Neuronal stem cell (in vitro differentiated cells): ENCODE measurements at regions not wholly inside any gene's neighbourhood (a gene's known extent, or its start where the extent isn't known, plus 50 kb on each side); places are given as distances from the start of the nearest gene placed in this dataset.

Source experiments
- DNase-seq: peaks from one replicate; pipeline ENCODE4 v3.0.0-alpha.2; 2013; ENCODE audit warnings: low spot score
- H2AFZ ChIP-seq: one replicate; pipeline ENCODE4 v1.6.1; 2013; ENCODE audit warnings: mild to moderate bottlenecking, low read length, inconsistent platforms
- H2AK5ac ChIP-seq: 2 replicates; pipeline ENCODE4 v1.6.1; 2013; ENCODE audit warnings: low read depth, mild to moderate bottlenecking, inconsistent platforms, low read length, moderate library complexity, mixed read lengths
- H2BK120ac ChIP-seq: 2 replicates; pipeline ENCODE4 v1.6.1; 2013; ENCODE audit warnings: low read depth, mild to moderate bottlenecking, inconsistent platforms, low read length, moderate library complexity, mixed read lengths
- H2BK12ac ChIP-seq: one replicate; pipeline ENCODE4 v1.6.1; 2013; ENCODE audit warnings: low read length, inconsistent platforms
- H2BK15ac ChIP-seq: 2 replicates; pipeline ENCODE4 v1.6.1; 2013; ENCODE audit warnings: mild to moderate bottlenecking, low read length, inconsistent platforms, mixed read lengths
- H2BK5ac ChIP-seq: one replicate; pipeline ENCODE4 v1.6.1; 2013; ENCODE audit warnings: inconsistent platforms, mild to moderate bottlenecking, low read length, moderate library complexity
- H3K14ac ChIP-seq: one replicate; pipeline ENCODE4 v1.6.1; 2013; ENCODE audit warnings: low read length, inconsistent platforms
- H3K18ac ChIP-seq: 2 replicates; pipeline ENCODE4 v1.6.1; 2013; ENCODE audit warnings: low read length, inconsistent platforms
- H3K23ac ChIP-seq: 2 replicates; pipeline ENCODE4 v1.6.1; 2013; ENCODE audit warnings: low read depth, mild to moderate bottlenecking, mixed read lengths, low read length, inconsistent platforms; ENCODE audit not compliant: poor library complexity
- H3K27ac ChIP-seq: replicated peaks from 3 replicates; pipeline ENCODE4 v1.5.1; 2013; ENCODE audit warnings: low read length, inconsistent platforms
- H3K27me3 ChIP-seq, 3 experiments: 2 replicates each; pipeline ENCODE4 v1.6.1; 2013; ENCODE audit warnings: low read length in 3 of 3, mild to moderate bottlenecking in 2 of 3, inconsistent platforms in 1 of 3, low read depth in 1 of 3, mixed read lengths in 1 of 3, moderate library complexity in 1 of 3; ENCODE audit not compliant: control insufficient read depth in 3 of 3, insufficient read depth in 3 of 3
- H3K36me3 ChIP-seq, 2 donors: replicated peaks in 1 of 2; 2 replicates each; pipeline ENCODE4 v1.6.1; 2013; ENCODE audit warnings: low read length in 2 of 2; ENCODE audit not compliant: control insufficient read depth in 2 of 2, insufficient read depth in 2 of 2
- H3K4ac ChIP-seq: 2 replicates; pipeline ENCODE4 v1.6.1; 2013; ENCODE audit warnings: inconsistent platforms, mild to moderate bottlenecking, low read length, moderate library complexity
- H3K4me1 ChIP-seq, 2 donors: 1 replicate in 1 of 2; 2 replicates in 1 of 2; pipeline ENCODE4 v1.6.1; 2013; ENCODE audit warnings: low read length in 2 of 2, low read depth in 1 of 2; ENCODE audit not compliant: control insufficient read depth in 2 of 2, insufficient read depth in 1 of 2
- H3K4me2 ChIP-seq: one replicate; pipeline ENCODE4 v1.6.1; 2013; ENCODE audit warnings: mild to moderate bottlenecking, low read length, inconsistent platforms; ENCODE audit not compliant: insufficient read depth, poor library complexity, severe bottlenecking
- H3K4me3 ChIP-seq, 2 donors: 2 replicates each; pipeline ENCODE4 v1.5.1; 2013; ENCODE audit warnings: low read length in 2 of 2, mild to moderate bottlenecking in 2 of 2, inconsistent platforms in 1 of 2, moderate library complexity in 1 of 2
- H3K79me1 ChIP-seq: one replicate; pipeline ENCODE4 v1.6.1; 2013; ENCODE audit warnings: low read depth, mild to moderate bottlenecking, inconsistent platforms, low read length, moderate library complexity
- H3K9ac ChIP-seq: one replicate; pipeline ENCODE4 v1.6.1; 2013; ENCODE audit warnings: mild to moderate bottlenecking, low read depth, low read length, inconsistent platforms; ENCODE audit not compliant: poor library complexity
- H3K9me3 ChIP-seq, 2 donors: replicated peaks in 1 of 2; 2 replicates each; pipeline versions ENCODE3 to v1.6.1; 2013; ENCODE audit warnings: low read length in 2 of 2, mild to moderate bottlenecking in 2 of 2, inconsistent platforms in 1 of 2, low read depth in 1 of 2, mixed read lengths in 1 of 2, moderate library complexity in 1 of 2; ENCODE audit not compliant: control insufficient read depth in 2 of 2, insufficient read depth in 1 of 2
- H4K8ac ChIP-seq: one replicate; pipeline ENCODE4 v1.6.1; 2013; ENCODE audit warnings: low read depth, mild to moderate bottlenecking, inconsistent platforms, low read length, moderate library complexity
- H4K91ac ChIP-seq: one replicate; pipeline ENCODE4 v1.6.1; 2013; ENCODE audit warnings: low read length, low read depth, mild to moderate bottlenecking, inconsistent platforms; ENCODE audit not compliant: poor library complexity
- WGBS, 2 donors: extraction: QIAGEN DNeasy Blood & Tissue Kit; methylation state at CpG; one replicate each; pipeline ENCODE4 v1.1.7; 2013; ENCODE audit warnings: missing lambda C conversion rate in 2 of 2, mixed read lengths in 1 of 2; ENCODE audit not compliant: insufficient read length in 2 of 2, insufficient replicate concordance in 1 of 2; ENCODE audit errors: extremely low coverage in 2 of 2; 5-methylcytosine and 5-hydroxymethylcytosine counted together

GRCh38 chr2:189338115-189338514 is 103.2 kb upstream of the WDR75 start:
- no peak overlapping the region for H2BK15ac ChIP-seq
- H3K9me3 ChIP-seq, result peaks cover 0 to 3% of the 10 kb centered on the region in 2 donors
- no peak overlapping the region for H2BK120ac ChIP-seq
- H3K4me2 ChIP-seq, result no peak overlapping the region
- no peak overlapping the region for H2AFZ ChIP-seq
- H3K27me3 ChIP-seq, result no peaks in the 10 kb centered on the region
- no peak overlapping the region for H3K18ac ChIP-seq
- H3K4ac ChIP-seq, result no peak overlapping the region
- no peak overlapping the region for H3K27ac ChIP-seq
- H2BK5ac ChIP-seq, result no peak overlapping the region
- no peaks in the 10 kb centered on the region for H3K36me3 ChIP-seq
- no peak overlapping the region for H2BK12ac ChIP-seq
- no peak overlapping the region for H3K23ac ChIP-seq
- H4K91ac ChIP-seq, result no peak overlapping the region
- no peak for DNase-seq
- no peaks in the 10 kb centered on the region for H3K4me1 ChIP-seq
- H3K9ac ChIP-seq, result no peak overlapping the region
- H3K79me1 ChIP-seq, result no peaks in the 10 kb centered on the region
- no peak overlapping the region for H4K8ac ChIP-seq
- H3K4me3 ChIP-seq, result no peak overlapping the region
- H2AK5ac ChIP-seq, result no peak overlapping the region
- no CpG with 5 or more reads among the region's 3 CpGs for WGBS, 2 donors
- no peak overlapping the region for H3K14ac ChIP-seq

GRCh38 chr2:189341077-189341476 is 100.2 kb upstream of the WDR75 start:
- H3K27ac ChIP-seq, result no peak overlapping the region
- H3K14ac ChIP-seq, result no peak overlapping the region
- no CpG with 5 or more reads among the region's 1 CpG for WGBS, 2 donors
- no peak overlapping the region for H2BK120ac ChIP-seq
- H3K4me3 ChIP-seq, result no peak overlapping the region
- no peak for DNase-seq
- no peak overlapping the region for H2BK15ac ChIP-seq
- H3K4me1 ChIP-seq, result no peaks in the 10 kb centered on the region
- no peak overlapping the region for H3K18ac ChIP-seq
- H3K23ac ChIP-seq, result no peak overlapping the region
- no peak overlapping the region for H2AFZ ChIP-seq
- no peak overlapping the region for H2BK5ac ChIP-seq
- H3K4me2 ChIP-seq, result no peak overlapping the region
- peaks cover 0 to 4% of the 10 kb centered on the region in 2 donors for H3K9me3 ChIP-seq
- H4K91ac ChIP-seq, result no peak overlapping the region
- no peaks in the 10 kb centered on the region for H3K36me3 ChIP-seq
- no peak overlapping the region for H2AK5ac ChIP-seq
- H3K79me1 ChIP-seq, result no peaks in the 10 kb centered on the region
- no peak overlapping the region for H3K9ac ChIP-seq
- no peak overlapping the region for H3K4ac ChIP-seq
- H3K27me3 ChIP-seq, result no peaks in the 10 kb centered on the region
- no peak overlapping the region for H4K8ac ChIP-seq
- H2BK12ac ChIP-seq, result no peak overlapping the region

- H3K27me3 ChIP-seq, result no peaks in the 10 kb centered on the region
- H2AFZ ChIP-seq, result no peak overlapping the region
- H2AK5ac ChIP-seq, result no peak overlapping the region
These were observed 97.2 kb upstream of the WDR75 start for GRCh38 chr2:189344043-189344442.

GRCh38 chr2:189347540-189347939 is 93.7 kb upstream of the WDR75 start:
- DNase-seq, result no peak
- no CpG with 5 or more reads among the region's 1 CpG for WGBS, 2 donors
- Histone ChIP-seq H2BK15ac (no peak overlapping the region), H3K27me3 (no peaks in the 10 kb centered on the region), H2BK12ac (no peak overlapping the region), H3K79me1 (no peaks in the 10 kb centered on the region), H4K91ac (no peak overlapping the region), H2AK5ac (no peak overlapping the region), H2AFZ (no peak overlapping the region), H3K36me3 (no peaks in the 10 kb centered on the region), H2BK120ac (no peak overlapping the region), H3K18ac (no peak overlapping the region), H3K4ac (no peak overlapping the region), H3K9me3 (peaks cover 0 to 3% of the 10 kb centered on the region in 2 donors), H3K27ac (no peak overlapping the region), H3K4me1 (no peaks in the 10 kb centered on the region), H2BK5ac (no peak overlapping the region), H3K23ac (no peak overlapping the region), H3K4me3 (no peak overlapping the region), H3K9ac (no peak overlapping the region), H4K8ac (no peak overlapping the region), H3K4me2 (no peak overlapping the region), H3K14ac (no peak overlapping the region)

More at GRCh38 chr2:189344043-189344442, 97.2 kb upstream of the WDR75 start:
- no peak overlapping the region for H2BK12ac ChIP-seq
- DNase-seq, result no peak
- no peaks in the 10 kb centered on the region for H3K4me1 ChIP-seq
- no peak overlapping the region for H3K4ac ChIP-seq
- no peaks in the 10 kb centered on the region for H3K36me3 ChIP-seq
- H2BK5ac ChIP-seq, result no peak overlapping the region
- H3K9me3 ChIP-seq, result peaks cover 0 to 6% of the 10 kb centered on the region in 2 donors
- WGBS, 2 donors, result no CpG with 5 or more reads among the region's 2 CpGs
- no peak overlapping the region for H3K27ac ChIP-seq
- H3K23ac ChIP-seq, result no peak overlapping the region
- no peak overlapping the region for H2BK120ac ChIP-seq
- no peaks in the 10 kb centered on the region for H3K79me1 ChIP-seq
- no peak overlapping the region for H4K8ac ChIP-seq
- no peak overlapping the region for H3K18ac ChIP-seq
- no peak overlapping the region for H3K9ac ChIP-seq
- no peak overlapping the region for H3K4me3 ChIP-seq
- no peak overlapping the region for H2BK15ac ChIP-seq
- no peak overlapping the region for H3K4me2 ChIP-seq
- no peak overlapping the region for H3K14ac ChIP-seq
- H4K91ac ChIP-seq, result no peak overlapping the region
